Esophagus squamous epithelium (tissue), 4 donors: ENCODE measurements at regions not wholly inside any gene's neighbourhood (a gene's known extent, or its start where the extent isn't known, plus 50 kb on each side); places are given as distances from the start of the nearest gene placed in this dataset.

ENCODE experiments used
- POLR2A ChIP-seq, 4 donors: fragments of 450-650 bp; IDR thresholded peaks; one replicate each; pipeline ENCODE4 v1.6.1; 2017; ENCODE audit warnings: antibody characterized with exemption in 4 of 4, mild to moderate bottlenecking in 4 of 4, moderate library complexity in 3 of 4
- TF ChIP-seq, protein P1 (sequence below), 6 experiments: fragments of 450-650 bp in 4 of 6; fragments of 200-600 bp in 2 of 6; sonication (generic) in 2 of 6; IDR thresholded peaks; one replicate each; pipeline ENCODE4 v1.5.1; 2016 to 2019; ENCODE audit warnings: antibody characterized with exemption in 6 of 6, mild to moderate bottlenecking in 4 of 6, moderate library complexity in 4 of 6

DNA sequence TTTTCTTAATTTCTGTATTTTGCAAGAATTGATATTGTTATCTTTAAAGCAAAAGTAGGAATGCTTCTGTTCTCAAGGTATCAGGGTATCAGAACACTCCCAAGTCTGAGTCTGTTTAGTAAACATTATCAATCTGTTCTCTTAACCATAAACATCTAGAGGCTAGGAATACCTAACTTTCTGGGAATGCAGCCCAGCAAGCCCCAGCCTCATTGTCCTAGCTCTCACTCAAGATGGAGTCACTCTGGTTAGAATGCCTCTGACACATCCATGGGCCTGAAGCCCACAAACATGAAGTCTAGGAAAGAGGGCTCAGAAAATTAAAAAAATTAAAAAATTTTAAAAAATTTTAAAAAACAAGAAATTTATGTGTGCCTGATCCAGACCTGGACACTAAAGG lies 315.1 kb upstream of the DKK2 start:
- TF ChIP-seq, protein P1, sequence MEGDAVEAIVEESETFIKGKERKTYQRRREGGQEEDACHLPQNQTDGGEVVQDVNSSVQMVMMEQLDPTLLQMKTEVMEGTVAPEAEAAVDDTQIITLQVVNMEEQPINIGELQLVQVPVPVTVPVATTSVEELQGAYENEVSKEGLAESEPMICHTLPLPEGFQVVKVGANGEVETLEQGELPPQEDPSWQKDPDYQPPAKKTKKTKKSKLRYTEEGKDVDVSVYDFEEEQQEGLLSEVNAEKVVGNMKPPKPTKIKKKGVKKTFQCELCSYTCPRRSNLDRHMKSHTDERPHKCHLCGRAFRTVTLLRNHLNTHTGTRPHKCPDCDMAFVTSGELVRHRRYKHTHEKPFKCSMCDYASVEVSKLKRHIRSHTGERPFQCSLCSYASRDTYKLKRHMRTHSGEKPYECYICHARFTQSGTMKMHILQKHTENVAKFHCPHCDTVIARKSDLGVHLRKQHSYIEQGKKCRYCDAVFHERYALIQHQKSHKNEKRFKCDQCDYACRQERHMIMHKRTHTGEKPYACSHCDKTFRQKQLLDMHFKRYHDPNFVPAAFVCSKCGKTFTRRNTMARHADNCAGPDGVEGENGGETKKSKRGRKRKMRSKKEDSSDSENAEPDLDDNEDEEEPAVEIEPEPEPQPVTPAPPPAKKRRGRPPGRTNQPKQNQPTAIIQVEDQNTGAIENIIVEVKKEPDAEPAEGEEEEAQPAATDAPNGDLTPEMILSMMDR (IDR thresholded peaks at IDR 0.05) = no peak
- TF ChIP-seq POLR2A (IDR thresholded peaks at IDR 0.05) = no peak
